HG03064 (cell line): ENCODE measurements at regions not wholly inside any gene's neighbourhood (a gene's known extent, or its start where the extent isn't known, plus 50 kb on each side); places are given as distances from the start of the nearest gene placed in this dataset.
A peak's percentile ranks its signal among the peaks of the same experiment; 100 is the strongest.

Experiments used
- ATAC-seq: cut with Tn5 transposase; IDR thresholded peaks from one replicate; pipeline ENCODE4 v1.9.1; 2021; ENCODE audit warnings: low read depth; ENCODE audit not compliant: unreplicated experiment

GRCh38 chr5:124996023-124996763 lies 249.8 kb upstream of the ZNF608 start:
- ATAC-seq, result no peak

GRCh38 chr5:124996764-124997077 lies 250.3 kb upstream of the ZNF608 start:
- ATAC-seq, result no peak

- no peak for ATAC-seq
Observed at GRCh38 chr5:124997186-124997893, 250.9 kb upstream of the ZNF608 start.

GRCh38 chr5:124998520-124998919 lies 252.1 kb upstream of the ZNF608 start:
- ATAC-seq, result no peak

- no peak for ATAC-seq
Observed at GRCh38 chr5:125002727-125003598, 256.5 kb upstream of the ZNF608 start.

GRCh38 chr5:125004009-125004408 lies 257.6 kb upstream of the ZNF608 start:
- no peak for ATAC-seq

GRCh38 chr5:125005266-125005665 lies 258.8 kb upstream of the ZNF608 start:
- no peak for ATAC-seq

- ATAC-seq, result peak; percentile 51
Observed at GRCh38 chr5:125006011-125006685, 259.7 kb upstream of the ZNF608 start.

- ATAC-seq, result no peak
Observed at GRCh38 chr5:125010356-125010755, 263.9 kb upstream of the ZNF608 start.

GRCh38 chr5:125011014-125011413 lies 264.6 kb upstream of the ZNF608 start:
- ATAC-seq, result peak; percentile 43

GRCh38 chr5:125011419-125011818 lies 265.0 kb upstream of the ZNF608 start:
- no peak for ATAC-seq

- no peak for ATAC-seq
Observed at GRCh38 chr5:125011947-125012346, 265.5 kb upstream of the ZNF608 start.

- no peak for ATAC-seq
Observed at GRCh38 chr5:125012727-125013451, 266.4 kb upstream of the ZNF608 start.

- ATAC-seq, result no peak
Observed at GRCh38 chr5:125014202-125014601, 267.8 kb upstream of the ZNF608 start.

GRCh38 chr5:125017796-125018195 lies 271.4 kb upstream of the ZNF608 start:
- ATAC-seq, result no peak

GRCh38 chr5:125023673-125024072 lies 277.2 kb upstream of the ZNF608 start:
- no peak for ATAC-seq

GRCh38 chr5:125026867-125027731 lies 280.7 kb upstream of the ZNF608 start:
- no peak for ATAC-seq

- no peak for ATAC-seq
Observed at GRCh38 chr5:125032286-125032685, 285.8 kb upstream of the ZNF608 start.

- no peak for ATAC-seq
Observed at GRCh38 chr5:125033602-125034001, 287.2 kb upstream of the ZNF608 start.
